ENCODE measurements at regions not wholly inside any gene's neighbourhood (a gene's known extent, or its start where the extent isn't known, plus 50 kb on each side); places are given as distances from the start of the nearest gene placed in this dataset.

DNA sequence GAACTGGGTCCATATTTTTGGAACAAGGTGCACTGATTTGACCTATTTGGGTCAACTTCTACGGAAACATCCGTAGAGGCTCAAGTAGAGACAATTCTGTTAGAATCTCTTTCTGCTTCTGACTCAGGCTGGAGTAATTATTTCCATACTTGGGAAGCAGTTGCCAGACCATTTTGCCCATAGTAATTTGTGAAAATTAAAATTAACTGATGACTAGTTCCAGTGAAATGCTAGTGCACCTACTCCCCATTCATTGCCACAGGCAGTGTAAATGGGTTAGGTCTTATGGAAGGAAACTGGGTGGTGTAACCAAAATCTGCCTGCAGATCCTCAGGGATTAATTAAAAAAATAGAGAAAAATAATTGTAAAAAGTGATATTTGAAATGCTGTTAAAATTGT is 201.1 kb downstream of the TENT4A start:
- DNase-seq (ENCODE audit: low spot score): no peak

DNA sequence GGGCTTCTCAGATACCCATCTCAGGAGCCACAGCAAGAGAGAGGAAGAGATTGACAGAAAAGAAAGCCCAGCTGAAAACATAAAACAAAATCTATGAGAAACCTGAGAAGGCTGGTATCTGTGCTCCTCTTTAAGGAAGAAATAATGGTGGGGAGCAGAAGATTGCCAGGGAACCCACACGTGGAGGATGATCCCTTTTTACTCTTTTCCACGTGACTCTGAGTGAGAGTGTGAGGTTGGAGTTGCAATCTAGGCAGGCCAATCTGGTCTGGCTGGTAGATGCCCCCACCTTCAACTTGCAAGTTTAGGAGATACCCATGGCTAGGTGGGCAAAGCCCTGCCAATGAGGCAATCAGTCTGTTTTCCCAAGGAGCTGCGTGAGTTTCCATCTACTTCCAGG is 202.3 kb downstream of the TENT4A start:
- DNase-seq (ENCODE audit: low spot score): no peak

DNA sequence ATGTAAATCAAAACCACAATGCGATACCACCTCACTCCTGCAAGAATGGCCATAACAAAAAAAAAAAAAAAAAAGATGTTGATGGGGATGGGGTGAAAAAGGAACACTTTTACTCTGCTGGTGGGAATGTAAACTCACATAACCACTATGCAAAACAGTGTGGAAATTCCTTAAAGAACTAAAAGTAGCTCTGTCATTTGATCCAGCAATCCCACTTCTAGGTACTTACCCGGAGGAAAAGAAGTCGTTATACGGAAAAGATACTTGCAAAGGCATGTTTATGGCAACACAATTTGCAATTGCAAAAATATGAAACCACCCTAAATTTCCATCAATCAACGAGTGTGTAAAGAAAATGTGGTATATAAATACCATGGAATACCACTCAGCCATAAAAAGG is 205.0 kb downstream of the TENT4A start:
- no peak for DNase-seq (ENCODE audit: low spot score)

DNA sequence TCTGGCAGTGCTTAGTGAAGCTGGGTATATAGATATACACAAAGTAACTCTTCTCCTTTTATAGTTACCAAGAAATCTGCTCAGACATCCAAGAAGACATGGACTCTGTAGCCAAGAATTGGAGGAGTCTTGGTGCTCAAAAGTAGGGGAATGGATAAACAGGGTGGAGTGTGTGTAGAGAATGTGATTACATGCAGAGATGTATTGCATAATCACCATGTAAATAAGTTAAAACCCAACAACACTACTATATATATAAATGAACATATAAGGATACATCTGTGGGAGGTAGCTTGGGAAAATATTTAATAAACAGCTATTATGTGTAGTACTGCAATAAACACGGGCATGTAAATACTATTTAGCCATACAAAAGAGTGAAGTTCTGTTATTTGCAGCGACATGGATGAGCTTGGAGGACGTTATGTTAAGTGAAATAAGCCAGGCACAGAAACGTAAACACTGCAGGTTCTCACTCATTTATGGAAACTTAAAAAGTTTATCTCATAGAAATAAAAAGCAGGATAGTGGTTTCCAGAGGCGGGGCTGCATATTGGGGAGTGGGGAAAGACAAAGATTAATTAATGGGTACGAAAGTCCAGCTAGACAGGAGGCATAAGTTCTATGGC is 207.5 kb downstream of the TENT4A start:
- DNase-seq (ENCODE audit: low spot score): no peak

DNA sequence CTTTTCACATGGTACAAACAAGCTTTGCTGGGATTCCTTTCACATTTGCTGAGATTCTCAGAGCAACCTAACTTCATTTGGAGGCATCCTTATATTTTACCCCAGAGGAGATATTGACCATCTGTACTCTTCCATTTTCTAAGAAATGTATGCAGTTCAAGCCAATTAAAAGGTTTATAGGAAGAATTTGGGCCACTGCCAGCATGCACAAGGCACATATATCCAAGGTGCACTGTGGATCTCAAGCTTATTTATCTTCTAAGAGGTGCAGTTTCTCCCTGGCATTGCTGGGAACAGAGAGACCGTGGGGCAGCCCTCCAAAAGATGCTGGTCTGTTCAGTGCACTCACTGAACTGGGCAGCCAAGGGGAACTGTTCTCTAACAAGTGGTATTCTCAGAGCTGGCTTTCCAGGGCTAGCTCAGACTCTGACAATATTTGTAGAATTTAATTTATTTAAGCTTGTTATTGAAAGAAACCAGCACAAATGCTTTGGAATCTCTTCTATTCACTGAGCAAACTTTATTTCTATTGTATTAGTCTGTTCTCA is 213.3 kb downstream of the TENT4A start:
- no peak for DNase-seq (ENCODE audit: low spot score)

DNA sequence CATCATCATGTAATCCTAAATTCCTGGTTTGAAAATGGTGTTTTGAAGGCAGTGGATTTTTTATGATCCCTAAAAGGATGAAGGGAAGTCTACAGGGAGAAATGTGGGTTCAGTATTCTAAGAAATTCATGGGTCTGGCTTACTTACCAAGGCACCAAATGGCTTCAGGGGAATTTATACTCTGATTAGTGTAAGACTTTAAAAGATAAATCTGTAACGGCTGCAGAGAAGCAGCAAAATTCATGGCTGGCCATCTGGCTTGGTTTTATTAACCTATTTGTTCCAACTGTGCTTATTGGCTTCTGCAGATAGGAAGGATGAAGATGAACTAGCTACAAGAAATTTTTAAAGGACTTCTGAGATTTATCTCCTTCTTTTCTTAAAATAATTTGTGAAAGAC is 222.8 kb downstream of the TENT4A start:
- DNase-seq (ENCODE audit: low spot score): no peak

DNA sequence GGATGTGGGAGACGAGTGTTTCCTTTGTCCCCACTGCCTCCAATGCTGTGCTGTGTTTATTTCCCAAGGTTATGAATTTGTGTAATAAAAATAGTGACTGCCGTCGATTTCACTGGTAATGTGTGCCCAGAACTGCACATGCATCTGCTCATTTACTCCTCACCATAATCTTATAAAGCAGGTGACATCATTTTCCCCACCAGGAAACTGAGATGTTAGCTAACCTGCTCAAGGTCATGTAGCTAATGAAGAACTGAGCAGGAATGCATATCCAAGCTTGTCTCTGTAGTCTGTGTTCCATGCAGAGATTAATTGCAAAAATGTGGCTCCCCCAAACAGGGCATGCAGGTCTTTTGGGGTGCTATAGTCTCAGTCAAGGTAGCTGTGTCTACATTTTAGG is 224.4 kb downstream of the TENT4A start:
- no peak for DNase-seq (ENCODE audit: low spot score)

DNA sequence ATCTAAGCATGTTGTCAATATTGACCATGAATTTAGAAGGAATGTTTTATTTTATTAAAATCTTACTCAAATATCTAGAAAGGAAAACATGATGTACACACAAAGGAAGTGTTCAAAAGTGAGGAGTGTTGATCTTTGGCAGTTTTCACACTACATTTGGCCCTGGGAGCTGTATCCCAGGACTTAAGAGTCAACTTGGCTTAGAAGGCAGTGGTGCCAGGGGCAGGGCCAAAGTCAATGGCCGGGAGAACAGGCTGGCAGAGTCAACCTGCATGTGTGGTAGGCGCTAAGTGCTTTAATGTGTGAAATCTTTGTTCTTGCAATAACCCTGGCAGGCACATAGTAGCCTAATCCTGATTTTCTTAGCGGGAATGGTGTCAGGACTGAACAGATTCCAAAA is 228.4 kb downstream of the TENT4A start:
- no peak for DNase-seq (ENCODE audit: low spot score)

DNA sequence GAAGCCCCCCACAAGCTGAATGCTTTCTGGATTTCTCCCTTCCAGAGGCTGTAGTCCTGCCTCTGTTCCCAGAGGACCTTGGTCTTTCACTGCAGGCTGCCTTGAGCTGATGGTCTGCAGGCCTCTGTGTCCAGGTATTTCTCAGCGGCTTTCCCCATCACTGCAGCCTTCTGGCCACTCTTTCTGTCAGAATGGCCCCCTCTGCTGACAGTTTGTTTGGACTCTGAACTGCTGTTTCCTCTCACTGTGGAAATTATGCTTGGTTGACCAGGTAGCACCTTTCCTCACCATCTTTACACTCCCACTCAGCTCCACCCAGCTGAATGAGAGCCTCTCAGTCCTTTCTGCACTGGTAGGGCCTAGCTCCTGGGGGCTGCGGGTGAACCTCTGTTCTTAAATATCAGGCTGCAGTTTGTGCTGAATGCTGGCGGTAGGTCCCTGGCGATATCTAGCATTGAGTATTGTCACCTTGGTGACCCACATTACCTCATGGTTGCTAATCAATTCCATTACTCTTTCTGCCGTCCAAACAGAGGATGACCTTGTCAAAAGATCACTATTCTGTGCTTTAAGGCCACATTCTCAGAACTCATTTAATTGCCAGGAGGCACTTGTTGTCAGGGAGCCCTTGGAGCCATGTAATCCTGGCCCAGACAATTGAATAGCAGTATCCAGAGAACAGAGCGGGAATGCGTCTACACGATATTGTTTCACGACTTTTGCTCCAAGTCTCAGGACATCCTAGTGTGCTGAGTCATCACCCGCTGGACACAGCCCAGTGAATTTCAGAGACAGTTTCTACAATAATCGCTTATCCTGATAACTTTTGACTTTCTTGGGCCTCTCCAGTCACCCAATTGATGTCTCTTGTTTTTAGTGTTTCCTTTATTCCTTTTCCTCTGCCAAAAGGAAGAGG is 230.2 kb downstream of the TENT4A start:
- DNase-seq (ENCODE audit: low spot score): no peak

DNA sequence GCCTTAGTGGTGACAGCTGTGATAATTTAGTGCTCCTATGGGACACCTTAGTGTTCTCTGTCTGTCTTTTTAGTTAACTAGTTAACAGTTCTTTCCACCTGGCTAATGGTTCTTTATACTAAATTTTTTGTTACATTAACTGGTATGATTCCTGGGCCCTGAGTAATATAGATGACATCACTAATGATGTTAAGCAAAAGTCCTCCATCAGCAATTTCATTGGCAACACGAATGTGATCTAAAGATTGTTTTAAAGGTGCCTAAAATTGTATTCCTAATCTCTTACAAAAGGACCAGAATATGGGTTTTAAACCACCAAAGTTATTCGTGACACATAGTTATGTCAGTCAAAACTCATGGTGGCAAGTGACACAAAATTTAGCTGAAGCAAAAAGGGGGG is 235.3 kb downstream of the TENT4A start:
- no peak for DNase-seq (ENCODE audit: low spot score)

DNA sequence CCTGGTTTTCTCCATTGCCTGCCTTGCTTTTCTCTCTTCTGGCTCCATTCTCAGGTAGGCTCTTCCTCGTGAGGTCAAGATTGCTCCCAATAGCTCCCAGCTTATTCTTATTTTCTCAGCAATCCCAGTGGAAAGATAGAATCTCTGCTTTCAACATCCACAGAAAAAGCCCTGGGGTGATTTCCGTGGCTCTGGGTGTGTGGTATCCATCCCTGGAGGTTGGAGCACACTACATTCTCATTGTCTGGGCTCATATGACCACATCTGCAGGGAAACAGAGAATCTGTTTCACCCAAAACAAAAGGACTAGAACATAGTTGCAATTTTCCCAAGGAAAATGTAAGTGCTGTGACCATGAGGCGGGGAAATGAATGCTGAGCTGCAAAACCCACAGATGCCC is 236.0 kb downstream of the TENT4A start:
- no peak for DNase-seq (ENCODE audit: low spot score)

DNA sequence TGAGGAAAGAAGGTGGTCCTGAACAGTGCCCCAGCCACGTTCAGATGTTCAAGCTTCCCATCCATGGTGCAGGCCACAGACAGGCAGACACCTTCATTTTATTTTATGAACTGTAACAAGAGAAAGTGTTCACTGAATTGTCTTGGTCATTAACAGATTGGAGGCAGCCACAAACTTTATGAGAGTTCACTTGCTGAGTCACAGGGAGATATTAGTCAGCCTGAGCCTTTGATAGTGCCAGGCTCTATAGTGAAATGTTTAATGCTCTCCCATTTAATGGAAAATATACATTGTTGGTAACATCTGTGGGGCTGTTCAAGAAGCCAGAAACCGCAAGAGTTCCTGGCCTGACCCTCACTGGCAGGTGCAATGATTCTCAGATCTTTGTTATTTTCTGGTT is 237.0 kb downstream of the TENT4A start:
- DNase-seq (ENCODE audit: low spot score): no peak

DNA sequence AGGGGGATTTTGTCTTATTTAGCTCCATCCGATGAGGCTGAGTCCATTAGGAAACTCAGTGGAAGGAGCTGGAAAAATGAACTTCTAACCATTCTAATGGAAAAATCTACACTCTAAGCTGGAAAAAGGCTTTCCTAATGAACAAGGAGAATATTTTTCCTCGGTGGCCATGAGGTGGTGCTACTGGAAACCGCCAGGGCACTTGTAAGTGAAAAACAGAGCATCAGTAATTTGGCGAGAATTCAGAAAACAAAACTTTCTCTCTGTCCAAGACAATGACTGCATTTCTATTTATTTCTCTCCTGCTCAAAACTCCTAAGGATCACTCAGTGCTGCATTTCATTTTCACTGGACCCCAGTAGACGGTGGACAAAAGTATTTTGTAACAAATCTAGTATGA is 237.6 kb downstream of the TENT4A start:
- no peak for DNase-seq (ENCODE audit: low spot score)

DNA sequence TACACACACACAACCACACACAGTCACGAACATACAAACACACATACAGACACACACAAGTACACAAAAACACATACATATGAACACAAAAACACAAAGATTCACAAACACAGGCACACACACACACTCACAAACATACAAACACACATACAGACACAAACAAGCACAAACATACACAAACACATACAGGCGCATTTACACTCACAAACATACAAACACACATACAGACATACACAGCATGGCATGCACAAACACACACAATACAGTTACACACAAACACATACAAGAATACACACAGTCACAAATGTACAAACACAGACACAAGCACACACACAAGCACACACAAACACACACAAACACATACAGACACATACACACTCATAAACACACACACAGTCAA is 247.9 kb downstream of the TENT4A start:
- DNase-seq (ENCODE audit: low spot score): no peak

DNA sequence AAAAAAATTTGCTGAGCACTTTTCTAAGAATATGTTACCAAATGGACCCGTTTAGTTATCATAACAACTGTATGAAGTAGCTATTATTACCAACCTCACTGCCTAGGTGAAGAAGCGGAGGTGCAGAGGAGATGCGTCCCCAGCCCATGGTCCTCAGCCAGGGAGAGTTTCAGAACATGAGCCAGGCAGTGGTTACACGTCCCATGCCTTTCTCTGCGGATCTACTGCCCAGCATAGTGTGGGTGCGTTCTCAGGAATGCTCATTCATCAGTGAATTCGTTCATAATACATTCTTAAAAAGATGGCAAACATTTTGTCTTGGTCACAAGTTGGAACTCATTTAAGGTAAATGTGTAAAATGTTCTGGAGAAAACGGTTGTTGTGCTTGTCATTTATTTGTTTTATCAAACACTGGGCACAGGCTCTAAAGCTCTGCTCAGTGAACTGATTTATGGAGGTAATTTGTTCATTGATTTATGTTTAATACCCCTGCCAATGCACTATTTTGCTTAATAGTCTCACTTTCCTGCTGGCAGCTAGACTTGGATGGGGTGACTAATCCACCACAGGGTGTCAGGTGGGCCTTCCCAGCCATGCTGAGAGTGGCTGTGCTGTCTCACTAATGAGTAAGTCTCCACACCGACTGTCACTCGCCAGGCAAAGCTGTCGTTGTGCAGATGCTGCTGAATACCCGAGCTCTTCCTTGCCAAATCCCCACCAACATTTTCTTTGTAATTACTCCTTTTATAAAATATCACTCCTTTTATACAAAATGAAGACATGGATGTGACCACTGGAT is 248.8 kb downstream of the TENT4A start:
- DNase-seq (ENCODE audit: low spot score): no peak

DNA sequence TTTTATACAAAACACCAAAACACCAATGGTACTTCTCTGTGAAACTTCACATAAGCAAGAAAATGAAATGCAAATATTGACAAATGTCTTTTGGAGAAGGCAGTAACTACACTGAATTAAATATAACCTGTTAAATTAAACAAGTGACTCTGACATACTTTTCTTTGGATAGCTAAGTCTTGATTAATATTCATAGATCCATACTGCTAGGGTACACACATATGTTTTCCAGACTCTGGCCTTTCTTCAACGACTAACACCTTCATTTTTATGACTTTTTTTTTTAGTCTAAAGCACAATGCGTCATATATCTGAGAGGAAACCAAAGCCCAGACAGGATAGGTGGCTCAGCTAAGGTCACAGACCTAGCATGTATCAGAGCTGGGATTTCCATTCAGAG is 263.7 kb downstream of the TENT4A start:
- DNase-seq (ENCODE audit: low spot score): no peak

DNA sequence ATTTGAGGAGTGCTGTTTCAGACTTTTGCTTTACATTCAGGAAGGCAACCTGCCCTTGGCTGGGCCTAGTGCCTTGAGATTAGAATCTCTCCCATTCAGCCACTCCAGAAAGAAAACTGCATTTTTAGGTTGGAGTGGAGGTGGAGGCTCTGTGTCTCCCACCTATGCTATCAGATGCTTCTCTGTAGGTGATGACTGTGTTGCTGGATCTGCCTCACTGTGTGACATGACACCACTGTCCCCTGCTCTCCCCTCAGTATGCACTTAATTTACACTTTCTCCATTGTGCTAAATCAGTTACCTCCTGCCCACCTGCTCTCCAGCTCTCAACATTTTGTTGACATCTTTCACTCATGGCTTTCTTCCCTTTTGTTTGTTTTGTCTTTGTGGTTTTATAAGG is 265.8 kb downstream of the TENT4A start:
- DNase-seq (ENCODE audit: low spot score): no peak

DNA sequence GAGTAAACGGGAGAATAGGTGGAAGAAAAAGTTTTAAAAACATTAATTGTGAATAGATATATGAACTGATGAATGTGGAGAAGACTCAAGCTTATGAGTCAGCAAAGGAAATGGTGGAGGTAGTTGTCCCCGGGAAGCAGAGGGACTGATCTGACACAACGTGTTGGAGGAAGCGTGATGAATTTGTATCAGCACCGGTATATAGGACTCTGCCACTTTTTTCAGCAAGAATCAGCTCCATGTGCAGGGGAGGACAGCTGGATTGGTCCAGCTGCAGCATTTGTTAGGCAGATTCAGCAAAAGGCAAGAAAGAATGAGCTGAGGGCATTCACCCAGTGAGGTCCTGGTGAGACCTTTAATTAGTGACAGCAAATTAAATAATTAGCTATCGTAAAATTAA is 276.0 kb downstream of the TENT4A start:
- no peak for DNase-seq (ENCODE audit: low spot score)

DNA sequence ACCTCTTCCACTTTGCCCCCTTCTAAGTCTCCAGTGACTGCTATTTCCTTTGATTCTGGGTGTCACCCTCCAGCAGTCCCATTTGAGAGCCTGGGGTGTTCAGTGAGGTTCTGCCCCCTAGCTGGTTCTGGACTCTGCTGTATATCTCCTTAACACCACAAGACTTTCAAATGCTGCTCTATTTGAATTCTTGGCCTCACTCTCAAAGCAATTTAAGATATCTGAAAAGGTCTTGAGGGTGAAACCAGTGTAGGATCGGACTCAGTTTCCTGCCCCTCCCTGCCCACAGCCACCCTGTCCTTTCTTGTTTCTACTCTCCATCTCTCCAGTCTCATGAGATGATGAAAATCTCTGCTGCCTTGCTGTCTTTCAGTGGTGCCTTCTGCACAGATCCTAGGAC is 280.9 kb downstream of the TENT4A start:
- no peak for DNase-seq (ENCODE audit: low spot score)

DNA sequence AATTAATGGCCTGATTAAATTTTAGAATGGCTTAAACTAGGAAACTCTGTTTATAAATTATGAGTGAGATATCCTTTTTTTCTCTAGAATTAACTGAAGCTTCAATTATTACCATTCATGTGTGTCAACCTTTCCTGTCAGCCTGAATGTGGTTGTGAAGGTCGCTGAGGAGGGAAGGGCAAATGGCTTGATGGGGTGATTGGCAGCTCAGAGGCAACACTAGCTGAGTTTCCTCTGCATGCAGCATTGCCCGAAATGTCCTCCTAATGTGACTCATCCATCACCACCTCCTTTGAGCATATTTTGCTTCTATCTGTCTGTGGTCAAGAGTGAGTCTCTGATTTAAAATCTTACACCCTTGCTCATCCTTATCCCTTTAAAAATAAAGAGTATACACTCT is 281.9 kb downstream of the TENT4A start:
- DNase-seq (ENCODE audit: low spot score): no peak

DNA sequence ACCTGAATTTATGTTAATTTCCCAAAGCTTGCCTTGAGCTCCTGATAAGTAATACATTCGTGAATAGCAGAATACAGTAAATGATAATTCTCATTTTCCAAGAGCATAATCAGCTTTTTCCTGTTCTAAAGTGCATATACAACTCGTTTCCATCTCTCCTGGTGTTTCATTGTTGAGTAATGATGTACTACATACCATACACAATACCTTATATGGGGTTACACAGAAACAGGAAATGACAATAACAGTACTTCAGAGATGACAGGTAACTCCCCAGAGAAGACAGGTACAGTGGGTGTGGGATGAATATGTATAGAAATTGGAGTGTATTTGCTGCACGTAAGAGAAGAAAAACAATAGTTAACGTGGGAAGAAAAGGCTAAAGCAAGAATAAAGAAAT is 287.1 kb downstream of the TENT4A start:
- no peak for DNase-seq (ENCODE audit: low spot score)

DNA sequence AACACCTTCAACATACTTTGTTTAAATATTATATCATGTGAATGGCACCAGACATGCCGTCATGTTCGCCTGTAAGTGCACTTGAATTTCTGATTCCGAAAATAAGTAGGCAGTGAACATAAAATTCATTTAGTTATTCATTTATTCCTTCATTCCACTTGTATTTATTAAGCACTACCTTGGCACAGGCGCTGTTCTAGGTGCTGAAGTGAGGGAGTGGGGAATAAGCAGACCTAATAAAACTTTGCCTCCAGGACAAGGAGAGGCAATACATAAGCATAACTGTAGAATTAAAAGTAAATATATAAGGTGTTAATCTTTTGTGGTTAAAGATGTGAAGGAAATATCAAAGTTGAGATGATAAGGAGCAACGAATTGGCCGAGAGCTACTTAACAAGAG is 297.4 kb downstream of the TENT4A start:
- DNase-seq (ENCODE audit: low spot score): no peak

Data from ureter (tissue), 1 donor.